HCT116 (cell line): ENCODE measurements at regions not wholly inside any gene's neighbourhood (a gene's known extent, or its start where the extent isn't known, plus 50 kb on each side); places are given as distances from the start of the nearest gene placed in this dataset.

Experiments
- ATAC-seq: fragments of 200-7000 bp; cut with Tn5 transposase; 2 replicates; pipeline ENCODE4 v1.9.1; 2020; ENCODE audit warnings: mild to moderate bottlenecking, moderate library complexity
- BruUV-seq: library from RNA; stranded (reverse); fragments of 400-500 nt; replicated peaks from 2 replicates; lab custom pipeline; 2021; lab: Mats Ljungman, UMichigan
- CTCF ChIA-PET: fragments of 300-600 bp; sonication (Branson Sonifier 250); formaldehyde crosslinking; loops from one replicate; lab custom pipeline; 2021; ENCODE audit warnings: antibody characterized with exemption; lab: Charles Lee
- POLR2A ChIA-PET: fragments of 300-600, 350-600 bp; sonication (Branson Sonifier 250); formaldehyde crosslinking; loops from one replicate; lab custom pipeline; 2021; ENCODE audit warnings: antibody characterized with exemption; lab: Charles Lee
- RAD21 ChIA-PET, 2 experiments: fragments of 300-600 bp; sonication (Branson Sonifier 250); formaldehyde crosslinking; loops; one replicate each; lab custom pipeline; 2023; ENCODE audit warnings: low total read pairs in 2 of 2; ENCODE audit not compliant: uncharacterized antibody in 2 of 2, unreplicated experiment in 2 of 2, low non-redundant PET in 1 of 2; lab: Charles Lee
- DNase-seq: peaks from one replicate; pipeline ENCODE4 v3.0.0-alpha.2; 2010; ENCODE audit warnings: low read depth, low spot score
- H2AFZ ChIP-seq: fragments of 200-600 bp; shearing (Covaris generic), sonication (generic); 2 replicates; pipeline ENCODE4 v1.6.1; 2017; ENCODE audit warnings: low read depth, mixed run types, mixed read lengths, antibody characterized with exemption, low read length; ENCODE audit not compliant: poor library complexity, severe bottlenecking
- H3K27ac ChIP-seq: 2 replicates; pipeline ENCODE4 v1.5.1; 2012; ENCODE audit warnings: low read depth, low read length
- H3K27me3 ChIP-seq: fragments of 200-600 bp; sonication (generic); 2 replicates; pipeline ENCODE4 v1.6.1; 2016; ENCODE audit warnings: mixed run types, low read length, mixed read lengths; ENCODE audit not compliant: insufficient read depth
- H3K36me3 ChIP-seq, 2 experiments: fragments of 200-500 bp in 1 of 2; fragments of 200-600 bp in 1 of 2; sonication (Bioruptor generic) in 1 of 2; sonication (generic) in 1 of 2; 2 replicates each; pipeline versions ENCODE4 v1.5.1 to v1.6.1; 2014 to 2016; ENCODE audit warnings: low read length in 2 of 2, inconsistent platforms in 1 of 2, mixed read lengths in 1 of 2, mixed run types in 1 of 2; ENCODE audit not compliant: insufficient read depth in 2 of 2, control insufficient read depth in 1 of 2
- H3K4me1 ChIP-seq, 2 experiments: fragments of 200-600 bp in 1 of 2; sonication (generic) in 1 of 2; 2 replicates each; pipeline versions ENCODE4 v1.5.1 to v1.6.1; 2012 to 2017; ENCODE audit warnings: low read length in 2 of 2, inconsistent platforms in 1 of 2, mild to moderate bottlenecking in 1 of 2, mixed read lengths in 1 of 2, mixed run types in 1 of 2, moderate library complexity in 1 of 2; ENCODE audit not compliant: insufficient read depth in 2 of 2, control insufficient read depth in 1 of 2
- H3K4me2 ChIP-seq: fragments of 200-600 bp; sonication (generic); 2 replicates; pipeline ENCODE4 v1.6.1; 2017; ENCODE audit warnings: mixed run types, low read length, mixed read lengths
- H3K4me3 ChIP-seq, 2 experiments: fragments of 200-600 bp in 1 of 2; sonication (generic) in 1 of 2; replicated peaks in 1 of 2; 2 replicates each; pipeline ENCODE4 v1.5.1; 2011 to 2016; ENCODE audit warnings: low read length in 2 of 2, control low read depth in 1 of 2, low read depth in 1 of 2, mild to moderate bottlenecking in 1 of 2, mixed read lengths in 1 of 2, mixed run types in 1 of 2
- H3K79me2 ChIP-seq: fragments of 200-600 bp; sonication (generic); 2 replicates; pipeline ENCODE4 v1.6.1; 2017; ENCODE audit warnings: mild to moderate bottlenecking, mixed run types, low read length, moderate library complexity, mixed read lengths; ENCODE audit not compliant: insufficient read depth
- H3K9ac ChIP-seq: fragments of 200-600 bp; sonication (generic); 2 replicates; pipeline ENCODE4 v1.6.1; 2016; ENCODE audit warnings: low read length, mixed read lengths
- H3K9me2 ChIP-seq: fragments of 200-600 bp; sonication (generic), shearing (Covaris generic); 2 replicates; pipeline ENCODE4 v1.6.1; 2017; ENCODE audit warnings: mixed run types, mild to moderate bottlenecking, moderate library complexity; ENCODE audit not compliant: insufficient read depth
- H3K9me3 ChIP-seq, 2 experiments: fragments of 200-500 bp in 1 of 2; fragments of 200-600 bp in 1 of 2; sonication (Bioruptor generic) in 1 of 2; sonication (generic) in 1 of 2; 2 replicates each; pipeline ENCODE4 v1.6.1; 2014 to 2017; ENCODE audit warnings: low read length in 2 of 2, mixed read lengths in 2 of 2, inconsistent platforms in 1 of 2, low read depth in 1 of 2, mild to moderate bottlenecking in 1 of 2, mixed run types in 1 of 2, moderate library complexity in 1 of 2; ENCODE audit not compliant: control insufficient read depth in 1 of 2, insufficient read depth in 1 of 2
- H4K20me1 ChIP-seq: fragments of 200-600 bp; sonication (generic), shearing (Covaris generic); 2 replicates; pipeline ENCODE4 v1.6.1; 2017; ENCODE audit warnings: mixed run types, mild to moderate bottlenecking, moderate library complexity; ENCODE audit not compliant: insufficient read depth
- CEBPB ChIP-seq: IDR thresholded peaks from 2 replicates; pipeline ENCODE4 v1.6.1; 2012; ENCODE audit warnings: low read depth
- CTCF ChIP-seq, 3 experiments: fragments of 200-600 bp in 1 of 3; sonication (generic) in 1 of 3; IDR thresholded peaks in 2 of 3; conservative IDR thresholded peaks in 1 of 3; 2 replicates each; pipeline ENCODE4 v1.5.1; 2012 to 2017; ENCODE audit warnings: low read depth in 2 of 3, low read length in 2 of 3, antibody characterized with exemption in 1 of 3, borderline replicate concordance in 1 of 3, control low read depth in 1 of 3, mild to moderate bottlenecking in 1 of 3, mixed read lengths in 1 of 3, mixed run types in 1 of 3, moderate library complexity in 1 of 3; ENCODE audit not compliant: insufficient read depth in 1 of 3
- EZH2phosphoT487 ChIP-seq: fragments of 200-600 bp; IDR thresholded peaks from 2 replicates; pipeline ENCODE4 v1.6.1; 2018; ENCODE audit warnings: antibody characterized with exemption, borderline replicate concordance
- JUND ChIP-seq: IDR thresholded peaks from 2 replicates; pipeline ENCODE4 v1.6.1; 2012
- POLR2A ChIP-seq: IDR thresholded peaks from 2 replicates; pipeline ENCODE4 v1.7.0; 2011; ENCODE audit warnings: borderline replicate concordance; ENCODE audit not compliant: insufficient read depth, insufficient read length; ENCODE audit errors: extremely low read depth
- POLR2AphosphoS5 ChIP-seq: IDR thresholded peaks from 2 replicates; pipeline ENCODE4 v1.6.1; 2011; ENCODE audit warnings: mild to moderate bottlenecking, low read depth, low read length, moderate library complexity
- RAD21 ChIP-seq: IDR thresholded peaks from 2 replicates; pipeline ENCODE4 v1.6.1; 2012; ENCODE audit warnings: low read depth, mild to moderate bottlenecking
- SIN3A ChIP-seq: IDR thresholded peaks from 2 replicates; pipeline ENCODE4 v1.6.1; 2012; ENCODE audit warnings: low read depth
- SRF ChIP-seq: IDR thresholded peaks from 2 replicates; pipeline ENCODE4 v1.6.1; 2012; ENCODE audit warnings: low read depth
- TCF7L2 ChIP-seq: IDR thresholded peaks from 2 replicates; pipeline ENCODE4 v1.7.0; 2011; ENCODE audit warnings: borderline replicate concordance, inconsistent platforms; ENCODE audit not compliant: insufficient read depth, insufficient read length; ENCODE audit errors: extremely low read depth
- YY1 ChIP-seq: IDR thresholded peaks from 2 replicates; pipeline ENCODE4 v1.6.1; 2011; ENCODE audit warnings: low read length, low read depth, moderate library complexity, mild to moderate bottlenecking; ENCODE audit not compliant: insufficient replicate concordance; ENCODE audit errors: extremely low read depth
- ZBTB33 ChIP-seq: IDR thresholded peaks from 2 replicates; pipeline ENCODE4 v1.6.1; 2011; ENCODE audit warnings: mild to moderate bottlenecking, low read length, moderate library complexity; ENCODE audit not compliant: insufficient replicate concordance; ENCODE audit errors: extremely low read depth
- ZNF274 ChIP-seq: fragments of 200-500 bp; sonication (Bioruptor generic); IDR thresholded peaks from 2 replicates; pipeline ENCODE4 v1.6.1; 2014; ENCODE audit warnings: mild to moderate bottlenecking, low read depth, low read length, inconsistent platforms
- intact Hi-C: fragments of 100-400 bp; cut with micrococcal nuclease; formaldehyde crosslinking; loops from 2 replicates; pipeline ENCODE4 v1.10.0; 2022

GRCh38 chr9:78903581-78903980 lies 606.7 kb downstream of the PSAT1 start:
- BruUV-seq: no TSS peak

GRCh38 chr9:78904686-78905085 lies 607.8 kb downstream of the PSAT1 start:
- H3K36me3 ChIP-seq: no peaks in the 10 kb centered on the region
- intact Hi-C loops: no loop called here
- RAD21 ChIA-PET: no interaction called here
- H3K4me3 ChIP-seq: no peak overlapping the region
- H3K4me2 ChIP-seq: no peak overlapping the region
- H3K79me2 ChIP-seq: no peaks in the 10 kb centered on the region
- no peak for TF ChIP-seq POLR2A
- no peak for TF ChIP-seq EZH2phosphoT487
- TF ChIP-seq TCF7L2: no peak
- TF ChIP-seq POLR2AphosphoS5: no peak
- no peak for TF ChIP-seq CTCF (IDR thresholded peaks at IDR 0.05 in 2 of 3, conservative IDR thresholded peaks at IDR 0.05 in 1 of 3; ENCODE audit: borderline replicate concordance in 1 of 3, insufficient read depth in 1 of 3, low read depth in 2 of 3, low read length in 2 of 3)
- no peak for TF ChIP-seq SRF
- TF ChIP-seq, all 23 proteins: peak for 0
- CTCF ChIA-PET: no interaction called here
- DNase-seq (no peak), ATAC-seq (no peak)
- Histone ChIP-seq H3K9me2 (no peaks in the 10 kb centered on the region; the same call in 1 of the 2 replicates), H3K27ac (no peak overlapping the region), H3K4me1 (no peaks in the 10 kb centered on the region), H2AFZ (no peak overlapping the region), H3K27me3 (no peaks in the 10 kb centered on the region), H3K9me3 (no peaks in the 10 kb centered on the region), H4K20me1 (no peaks in the 10 kb centered on the region), H3K9ac (no peak overlapping the region)
- no TSS peak for BruUV-seq
- POLR2A ChIA-PET: interaction anchor here (1.0 kb wide), 1 partner anchor 21 kb away, joined by 3 read pairs; no protein-coding TSS in a partner anchor

More at GRCh38 chr9:78903581-78903980, 606.7 kb downstream of the PSAT1 start:
- intact Hi-C loops: no loop called here
- H3K36me3 ChIP-seq: no peaks in the 10 kb centered on the region
- POLR2A ChIA-PET: no interaction called here
- H3K9me2 ChIP-seq: no peaks in the 10 kb centered on the region
- TF ChIP-seq RAD21: no peak
- no peak for TF ChIP-seq ZBTB33
- TF ChIP-seq SIN3A: no peak
- no peak for TF ChIP-seq JUND
- TF ChIP-seq ZNF274: no peak
- no peak for TF ChIP-seq YY1
- no peak for TF ChIP-seq CEBPB
- H3K27me3 ChIP-seq: no peaks in the 10 kb centered on the region
- H4K20me1 ChIP-seq: no peaks in the 10 kb centered on the region
- H2AFZ ChIP-seq: no peak overlapping the region
- no peak overlapping the region for H3K27ac ChIP-seq
- DNase-seq: no peak
- no peaks in the 10 kb centered on the region for H3K9me3 ChIP-seq
- no peak overlapping the region for H3K4me3 ChIP-seq
- no peaks in the 10 kb centered on the region for H3K79me2 ChIP-seq
- CTCF ChIA-PET: no interaction called here
- RAD21 ChIA-PET: no interaction called here
- no peak overlapping the region for H3K4me2 ChIP-seq
- no peak overlapping the region for H3K9ac ChIP-seq
- no peak for ATAC-seq
- no peaks in the 10 kb centered on the region for H3K4me1 ChIP-seq
